ENCODE measurements at regions not wholly inside any gene's neighbourhood (a gene's known extent, or its start where the extent isn't known, plus 50 kb on each side); places are given as distances from the start of the nearest gene placed in this dataset.

DNA sequence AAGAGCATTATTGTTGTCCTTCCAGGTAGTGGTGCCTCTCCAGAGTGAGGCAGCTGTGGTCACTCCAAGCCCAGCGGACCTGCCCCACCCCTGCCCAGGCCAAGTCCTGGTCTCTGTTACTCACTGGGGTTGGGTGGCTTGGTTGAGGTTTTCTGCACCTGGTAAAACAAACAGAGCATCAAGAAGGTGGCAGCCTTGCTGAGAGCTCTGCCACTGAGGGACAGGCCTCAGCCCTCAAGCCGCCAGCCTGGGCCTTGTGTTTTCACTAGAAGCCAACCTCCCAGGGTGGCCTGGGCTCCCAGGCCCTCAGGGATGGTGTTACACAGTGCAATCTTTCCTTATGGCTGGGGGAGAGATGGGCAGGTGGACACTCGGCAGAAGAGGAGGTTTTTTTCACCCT lies 182.7 kb downstream of the BCOR start:
- no peak for DNase-seq (ENCODE audit: low read depth)

DNA sequence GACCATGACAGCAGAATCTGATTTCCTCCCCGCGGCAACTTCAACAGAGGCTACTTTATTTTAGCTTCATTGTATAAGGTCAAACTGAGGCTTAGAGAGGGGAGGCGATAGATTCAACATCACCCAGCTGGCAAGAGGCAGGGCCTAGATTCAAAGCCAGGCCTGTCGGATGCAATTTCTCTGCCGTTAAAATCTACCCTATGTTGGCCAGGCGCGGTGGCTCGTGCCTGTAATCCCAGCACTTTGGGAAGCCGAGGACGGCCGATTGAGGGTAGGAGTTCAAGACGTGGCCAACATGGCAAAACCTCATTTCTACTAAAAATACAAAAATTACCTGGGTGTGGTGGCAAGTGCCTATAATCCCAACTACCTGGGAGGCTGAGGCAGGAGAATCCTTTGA lies 182.2 kb downstream of the BCOR start:
- no peak for DNase-seq (ENCODE audit: low read depth)

DNA sequence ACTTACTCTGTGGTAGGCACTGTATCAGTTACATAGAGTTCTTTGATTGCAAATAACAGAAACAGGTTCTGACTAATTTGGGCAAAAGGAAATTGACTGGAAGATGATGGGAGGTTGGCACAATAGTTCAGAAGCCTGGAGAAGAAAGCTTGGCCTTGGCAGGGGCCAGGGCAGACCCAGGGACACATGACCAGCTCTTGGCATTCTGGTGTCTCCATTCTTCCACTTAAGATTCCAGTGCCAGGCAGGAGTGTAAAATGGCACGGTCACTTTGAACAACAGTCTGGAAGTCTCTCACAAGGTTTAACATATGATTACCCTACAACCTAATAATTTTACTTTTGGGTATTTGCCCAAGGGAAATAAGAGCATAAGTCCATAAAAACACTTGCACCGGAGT lies 175.9 kb downstream of the BCOR start:
- DNase-seq (ENCODE audit: low read depth): no peak

DNA sequence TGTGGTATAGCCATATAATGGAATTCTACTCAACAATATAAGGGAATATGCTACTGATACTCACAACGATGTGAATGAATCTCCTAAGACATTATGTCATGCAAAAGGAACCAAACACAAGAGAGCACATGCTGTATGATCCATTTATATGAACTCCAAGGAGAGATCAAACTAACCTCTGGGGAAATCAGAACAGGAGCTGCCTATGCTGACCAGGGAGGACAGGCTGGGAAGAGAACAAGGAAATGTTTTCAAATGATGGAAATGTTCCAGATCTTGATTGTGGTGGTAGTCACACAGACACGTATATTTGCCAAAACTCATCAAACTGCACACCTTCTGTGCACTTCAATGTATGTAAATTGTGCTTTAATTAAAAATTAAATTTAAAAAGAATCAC lies 175.3 kb downstream of the BCOR start:
- DNase-seq (ENCODE audit: low read depth): no peak

DNA sequence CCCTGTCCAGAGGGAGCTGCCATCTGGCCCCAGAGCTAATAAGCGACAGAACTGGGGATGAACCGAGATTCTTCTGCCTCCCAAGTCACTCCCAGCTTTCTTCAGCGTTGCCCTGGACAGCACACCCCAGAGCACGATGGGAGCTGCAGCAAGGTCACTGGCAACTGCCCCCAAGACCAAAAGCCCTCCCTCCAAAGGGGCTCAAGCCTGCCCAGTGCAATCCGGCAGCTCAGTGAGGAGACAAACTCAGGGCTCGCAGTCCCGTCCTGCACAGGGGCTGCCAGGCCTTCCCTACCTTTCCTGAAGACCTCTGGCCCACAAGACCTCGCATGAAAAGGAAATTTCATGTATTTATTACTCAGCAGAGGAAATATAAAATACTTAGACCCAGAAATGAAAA lies 174.8 kb downstream of the BCOR start:
- no peak for DNase-seq (ENCODE audit: low read depth)

DNA sequence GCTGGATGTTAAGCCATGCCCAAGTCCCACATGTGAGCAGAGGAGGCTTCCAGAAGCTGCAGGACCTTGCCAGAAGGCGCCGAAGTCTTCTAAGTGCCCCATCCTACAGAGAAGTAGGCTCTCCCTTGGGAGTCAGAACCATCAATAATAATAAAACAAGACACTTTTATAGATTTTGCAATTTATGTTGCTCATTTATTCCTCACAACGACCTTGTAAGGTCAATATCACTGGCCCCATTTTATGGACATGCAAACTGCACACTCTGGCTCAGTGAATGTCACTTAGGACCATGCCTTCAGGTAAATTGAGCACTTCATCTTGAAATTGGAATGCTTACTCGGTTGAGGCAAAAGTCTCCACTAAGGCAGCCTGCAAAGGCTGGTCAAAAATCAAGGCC lies 170.4 kb downstream of the BCOR start:
- DNase-seq (ENCODE audit: low read depth): no peak

DNA sequence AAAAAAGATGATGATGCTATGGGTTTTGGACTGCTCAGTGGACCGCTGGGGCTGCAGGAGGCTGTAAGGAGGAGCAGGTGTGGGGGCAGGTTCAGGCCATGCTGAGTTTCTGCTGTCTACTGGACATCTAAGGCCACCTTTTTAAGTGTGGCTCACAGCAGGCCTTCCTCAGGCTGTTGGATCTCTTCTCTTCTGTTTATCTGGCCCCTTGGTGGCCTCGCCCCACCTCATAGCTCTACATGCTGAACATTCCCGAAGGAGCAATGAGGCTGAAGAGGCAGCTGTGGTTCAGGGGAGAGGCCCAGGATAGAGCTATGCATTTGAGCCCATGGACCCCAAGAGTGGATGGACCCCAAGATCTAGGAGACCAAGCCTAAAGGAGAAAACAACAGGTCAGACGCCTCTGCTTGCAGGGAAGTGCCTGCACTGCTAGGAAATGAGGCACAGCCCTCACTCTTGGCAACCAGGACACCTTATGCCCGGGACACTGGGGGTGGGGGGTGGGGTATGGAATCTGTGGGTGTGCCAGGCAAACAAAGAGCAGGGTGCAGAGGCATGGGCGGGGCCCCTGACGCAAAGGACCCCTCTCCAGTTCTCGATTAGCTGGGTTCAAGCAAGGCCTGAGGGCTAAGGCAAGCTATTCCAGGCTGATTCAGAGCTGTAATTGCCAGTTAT lies 168.9 kb downstream of the BCOR start:
- no peak for DNase-seq (ENCODE audit: low read depth)

DNA sequence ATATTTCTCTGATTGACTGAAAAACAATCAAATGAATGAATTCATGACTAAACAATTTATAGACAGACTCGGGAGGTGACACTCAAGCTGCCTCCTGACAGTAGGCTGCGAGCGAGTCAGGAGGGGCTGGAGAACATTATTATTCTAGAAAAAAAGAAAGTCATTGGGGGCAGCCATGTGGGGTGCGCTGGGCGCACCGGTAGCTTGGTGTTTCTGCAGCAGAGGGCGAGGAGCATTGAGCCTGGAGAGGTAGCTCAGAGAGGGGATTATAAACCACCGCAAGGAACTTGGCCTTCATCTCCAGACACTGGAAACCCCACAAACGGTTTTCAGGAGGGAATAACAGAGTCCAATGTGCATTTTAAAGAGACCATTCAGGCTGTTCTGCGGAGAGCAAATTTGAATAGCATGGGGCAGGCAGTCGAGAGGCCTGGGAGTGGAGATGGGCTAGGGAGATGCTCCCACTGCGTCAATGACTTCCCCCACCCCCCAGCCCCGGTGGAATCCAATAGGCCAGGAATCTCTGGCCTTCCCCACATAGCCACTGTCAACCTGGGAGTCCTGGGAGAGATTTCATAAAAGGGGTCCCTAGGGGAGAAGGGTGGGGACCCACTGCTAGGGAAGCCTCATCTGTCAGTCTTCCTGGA lies 168.3 kb downstream of the BCOR start:
- no peak for DNase-seq (ENCODE audit: low read depth)

DNA sequence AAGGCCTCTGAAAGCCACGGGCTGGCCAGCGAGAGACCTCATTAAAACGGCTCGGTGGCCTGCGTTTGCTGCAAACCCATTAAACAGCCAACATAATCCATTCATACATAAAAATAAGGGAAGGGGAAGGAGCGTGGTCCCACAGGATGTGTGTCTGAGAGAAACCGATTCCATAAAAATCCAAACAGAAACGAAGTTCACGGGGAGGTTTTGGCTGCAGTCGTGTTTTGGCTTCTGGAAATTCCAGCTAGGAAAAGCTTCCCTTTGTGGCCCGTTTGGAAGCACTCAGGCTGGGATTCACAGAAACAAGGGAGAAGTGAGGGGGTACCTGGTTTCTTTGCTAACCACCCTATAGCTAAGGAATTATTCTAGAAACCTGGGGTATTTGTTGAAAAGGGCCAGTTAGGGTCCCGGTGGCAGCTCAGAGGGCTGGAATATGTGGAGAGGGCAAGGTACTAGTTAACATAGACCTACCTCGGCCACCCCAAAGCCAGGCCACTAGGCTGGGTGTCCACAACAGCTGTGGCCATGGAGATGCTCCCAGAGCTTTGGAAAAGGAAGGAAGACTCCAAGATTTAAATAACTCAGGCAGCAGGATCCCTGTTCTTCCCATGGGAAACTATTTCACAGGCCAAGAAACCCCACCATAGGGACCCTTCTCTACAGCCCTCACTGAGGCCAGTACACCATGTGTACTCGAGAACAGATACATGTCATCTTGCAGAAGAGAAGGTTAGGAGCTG lies 166.8 kb downstream of the BCOR start:
- no peak for DNase-seq (ENCODE audit: low read depth)

DNA sequence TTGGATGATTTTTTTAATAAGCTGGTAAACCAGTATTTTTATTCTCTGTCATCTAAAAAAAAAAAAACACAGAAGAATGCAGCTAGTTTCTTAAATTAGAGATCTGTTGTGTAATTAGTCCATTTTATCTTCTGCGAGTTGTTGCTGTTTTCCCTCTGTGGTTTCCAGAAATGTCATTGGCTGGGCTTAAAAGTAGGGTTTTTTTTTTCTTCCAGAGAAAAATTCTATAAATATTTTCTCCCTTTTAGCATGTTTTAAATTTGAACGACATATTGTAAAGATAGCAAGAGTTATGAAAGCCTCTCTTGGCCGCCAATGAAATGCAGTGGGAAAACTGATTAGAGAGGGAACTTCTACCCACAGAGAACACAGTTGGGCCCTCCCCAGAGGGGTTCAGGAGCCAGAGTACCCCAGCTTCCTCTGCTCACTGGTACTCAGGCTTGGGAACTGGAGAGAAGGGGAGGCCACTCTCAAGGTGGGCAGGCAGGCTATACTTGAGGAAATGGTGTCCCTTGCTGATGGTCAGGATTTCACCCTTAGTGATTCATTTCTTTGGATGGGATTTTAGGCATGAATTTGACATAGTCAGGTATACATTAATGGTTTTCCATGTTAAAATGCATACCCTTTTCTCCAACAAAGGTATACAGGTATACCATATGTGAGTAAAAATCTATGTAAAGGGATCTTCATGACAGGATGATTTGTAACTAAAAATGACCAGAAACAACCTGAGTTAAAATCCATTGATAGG lies 166.1 kb downstream of the BCOR start:
- DNase-seq (ENCODE audit: low read depth): no peak

DNA sequence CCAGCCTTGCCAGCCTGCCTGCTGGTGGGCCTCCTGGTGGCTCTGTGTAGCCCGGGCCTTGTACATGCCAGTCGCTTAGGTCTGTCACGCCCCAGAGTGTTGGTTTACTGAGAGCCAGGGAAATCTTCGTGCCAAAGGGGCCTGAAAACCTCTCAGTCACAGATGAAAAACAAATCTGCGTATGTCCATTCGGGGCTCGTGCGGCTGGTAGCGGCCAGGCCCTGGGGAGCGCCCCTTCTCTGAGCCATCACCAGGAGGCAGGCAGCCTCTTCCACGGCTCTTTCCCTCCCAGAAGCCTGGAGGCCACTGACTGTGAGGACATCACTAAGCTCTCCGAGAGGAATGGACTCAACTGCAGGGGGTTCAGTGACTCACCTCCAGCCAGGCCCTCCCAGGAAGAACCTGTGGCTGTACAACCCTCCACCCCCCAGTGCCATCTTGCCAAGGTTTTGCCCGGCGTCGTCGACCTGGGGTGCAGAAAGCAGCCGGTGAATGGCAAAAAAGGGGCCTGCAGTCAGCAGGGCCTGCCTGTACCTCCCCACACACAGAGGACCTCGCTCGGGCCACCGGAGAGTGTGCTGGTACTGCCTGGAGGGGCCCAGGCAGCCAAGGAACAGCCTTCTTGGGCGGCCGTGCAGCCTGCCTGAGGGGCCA lies 162.2 kb downstream of the BCOR start:
- no peak for DNase-seq (ENCODE audit: low read depth)

DNA sequence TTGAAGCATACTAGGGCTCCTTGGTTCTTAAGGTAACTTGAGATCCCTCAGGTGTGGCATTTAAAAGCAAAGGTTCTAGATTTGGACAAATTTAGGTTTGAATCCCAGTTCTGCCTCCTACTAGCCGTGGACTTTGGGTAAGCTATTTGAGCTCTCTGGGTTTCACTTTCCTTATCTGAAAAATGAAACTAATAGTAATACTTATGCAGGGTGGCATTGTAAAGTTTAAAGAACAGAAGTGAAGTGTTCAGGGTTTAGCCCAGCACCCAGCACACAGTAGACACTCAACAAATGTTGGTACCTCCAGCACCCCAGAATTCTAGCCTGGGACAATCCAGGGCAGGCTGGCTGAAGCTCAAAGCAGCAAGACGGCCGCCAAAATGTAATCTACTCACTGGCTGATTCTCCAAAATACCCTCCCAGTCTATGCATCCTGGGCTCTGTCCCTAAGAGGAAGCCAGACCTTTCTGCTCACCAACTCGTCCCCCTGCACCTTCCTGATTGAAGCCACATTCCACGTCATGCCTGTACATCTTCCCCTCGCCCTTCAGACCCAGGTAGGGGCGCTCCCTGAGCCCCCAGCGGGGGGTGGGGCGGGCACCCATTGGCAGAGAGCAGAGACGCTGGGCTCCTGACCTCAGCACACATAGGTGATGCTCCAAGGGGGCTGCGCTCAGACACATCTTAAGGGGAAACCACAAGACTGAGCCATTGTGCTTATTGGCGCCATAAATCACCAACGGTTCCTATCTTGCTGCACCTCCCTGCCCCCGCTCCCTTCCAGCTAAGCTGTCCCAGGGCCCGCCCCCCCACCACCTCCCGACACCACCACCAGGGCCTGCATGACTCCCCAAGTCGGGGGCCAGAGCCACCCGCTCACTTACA lies 160.6 kb downstream of the BCOR start:
- no peak for DNase-seq (ENCODE audit: low read depth)

DNA sequence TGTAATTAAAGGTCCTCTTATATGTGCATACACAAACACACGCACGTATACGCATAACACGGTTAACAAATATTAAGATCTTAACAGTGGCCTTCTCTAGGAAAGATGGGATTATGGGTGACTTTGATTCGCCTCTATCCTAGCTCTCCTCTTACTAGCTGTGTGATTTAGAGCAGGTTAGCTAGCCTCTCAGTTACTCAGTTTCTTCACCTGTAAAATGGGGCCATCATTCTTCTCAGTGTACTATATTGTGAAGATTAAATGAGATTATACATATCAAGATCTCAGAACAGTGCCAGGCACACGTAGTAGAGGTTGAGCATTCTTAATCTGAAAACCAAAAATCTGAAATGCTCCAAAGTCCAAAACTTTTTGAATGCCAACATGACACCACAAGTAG lies 159.3 kb downstream of the BCOR start:
- DNase-seq (ENCODE audit: low read depth): no peak

DNA sequence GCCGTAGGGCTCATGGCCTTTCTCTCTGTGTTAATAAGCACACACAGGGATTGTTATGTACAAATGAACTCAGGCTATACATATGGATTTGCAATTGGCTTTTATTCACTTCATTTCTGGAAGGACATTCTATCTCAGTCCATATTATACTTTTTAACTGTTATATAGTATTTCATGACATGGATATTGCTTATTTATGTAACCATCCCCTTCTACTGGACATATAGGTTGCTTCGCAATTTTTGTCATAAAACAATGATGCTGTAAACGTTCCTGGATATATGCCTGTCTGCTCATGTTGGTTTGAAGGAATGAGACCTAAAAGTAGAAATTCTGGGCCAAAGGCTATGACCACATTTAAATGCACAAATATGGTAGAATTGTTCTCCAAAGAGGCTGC lies 158.1 kb downstream of the BCOR start:
- no peak for DNase-seq (ENCODE audit: low read depth)

DNA sequence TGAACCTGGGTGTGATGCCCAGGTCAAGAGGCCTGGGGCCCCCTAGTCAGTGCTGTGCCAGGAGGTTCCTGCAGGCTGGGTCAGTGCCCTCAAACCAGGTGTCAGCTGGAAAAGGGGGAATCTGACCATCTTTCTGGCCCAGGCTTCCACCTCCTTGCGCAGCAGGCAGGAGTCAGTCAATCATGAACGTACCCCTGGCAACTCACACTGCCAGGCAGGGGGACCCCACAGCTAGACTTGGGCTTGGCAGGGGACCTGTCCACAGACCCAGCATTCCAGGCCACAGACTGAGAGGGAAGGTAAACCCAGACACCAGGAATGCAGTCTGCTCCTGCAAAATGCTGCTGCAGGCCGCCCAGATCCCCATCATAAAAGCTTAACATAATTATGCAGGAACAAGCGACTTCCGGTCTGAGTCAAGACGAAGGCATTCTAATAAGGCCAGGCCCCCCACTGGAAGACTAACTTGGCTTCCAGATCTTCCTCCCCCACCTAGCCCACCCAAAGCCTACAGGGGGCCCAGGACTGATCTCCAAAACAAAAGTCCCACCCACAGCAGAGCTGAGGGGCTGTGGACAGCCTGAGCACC lies 156.3 kb downstream of the BCOR start:
- DNase-seq (ENCODE audit: low read depth): no peak

DNA sequence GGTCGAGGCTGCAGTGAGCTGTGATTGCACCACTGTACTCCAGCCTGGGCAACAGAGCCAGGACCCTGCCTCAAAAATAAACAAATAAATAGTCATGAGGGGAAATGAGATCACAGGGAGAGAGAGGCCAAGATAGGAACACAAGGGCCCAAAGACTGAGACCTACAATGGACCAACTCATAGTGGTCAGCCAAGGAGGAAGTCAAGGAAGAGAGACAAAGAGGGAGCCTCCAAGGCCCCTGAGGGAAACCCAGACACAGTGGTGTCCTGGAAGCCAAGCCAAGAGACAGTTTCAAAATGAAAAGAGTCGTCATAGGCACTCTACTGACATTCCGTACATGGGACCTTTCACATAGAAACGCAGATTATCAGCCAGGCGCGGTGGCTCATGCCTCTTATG lies 153.3 kb downstream of the BCOR start:
- no peak for DNase-seq (ENCODE audit: low read depth)

DNA sequence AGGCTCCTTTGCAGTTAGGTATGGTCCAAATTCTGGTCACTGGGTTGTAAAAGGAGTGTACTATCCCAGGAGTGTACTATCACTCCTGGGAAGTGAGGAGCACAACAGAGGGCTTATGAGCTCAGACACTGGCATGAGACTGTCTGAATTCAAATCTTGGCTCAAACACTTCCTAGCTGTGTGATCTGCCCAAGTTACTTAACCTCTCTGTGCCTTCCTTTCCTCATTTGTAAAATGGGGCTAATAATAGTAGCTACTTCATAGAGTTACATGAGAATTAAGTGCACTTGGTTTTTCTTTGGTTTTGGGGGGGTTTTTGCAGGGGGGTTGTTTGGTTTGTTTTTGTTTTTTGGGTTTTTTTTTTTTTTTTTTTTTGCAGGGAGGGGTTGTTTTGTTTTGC lies 152.0 kb downstream of the BCOR start:
- DNase-seq (ENCODE audit: low read depth): no peak

DNA sequence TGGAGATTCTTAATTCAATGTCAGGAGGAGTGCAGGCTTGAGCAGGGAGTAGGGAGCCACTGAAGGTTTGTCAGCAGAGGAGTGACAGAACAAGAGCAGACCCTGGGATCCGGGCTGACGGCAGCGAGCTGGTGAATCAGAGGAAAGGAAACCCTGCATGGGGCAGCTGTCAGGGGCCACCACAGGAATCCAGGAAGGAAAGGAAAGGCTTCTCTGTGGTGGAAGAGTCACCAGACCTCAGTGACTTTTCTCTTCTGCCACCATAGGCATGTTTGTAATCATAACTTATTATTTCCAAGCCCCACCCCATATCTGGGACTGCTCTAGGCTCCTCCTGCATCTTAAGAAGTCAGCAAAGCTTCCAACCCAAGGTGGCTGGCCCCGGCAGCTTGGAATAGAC lies 150.9 kb downstream of the BCOR start:
- no peak for DNase-seq (ENCODE audit: low read depth)

DNA sequence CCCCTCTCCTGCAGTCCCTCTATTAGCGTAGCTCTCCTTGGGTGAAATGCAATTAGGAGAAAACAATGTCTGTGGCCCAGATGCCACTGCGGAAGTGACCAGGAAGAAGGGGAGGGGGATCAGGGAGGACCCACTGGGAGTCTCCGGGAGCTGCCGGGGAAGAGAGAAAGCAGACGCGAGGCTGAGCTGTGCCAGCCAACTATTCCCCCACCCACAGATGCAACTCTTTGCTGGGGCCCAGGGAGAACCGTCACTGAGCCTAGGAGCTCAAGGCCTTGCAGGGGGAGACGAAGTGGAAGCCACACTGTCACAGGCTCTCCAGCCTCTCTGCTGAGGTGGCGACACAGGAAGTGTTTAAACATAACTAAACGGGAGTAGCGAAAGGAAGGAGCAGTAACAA lies 149.2 kb downstream of the BCOR start:
- no peak for DNase-seq (ENCODE audit: low read depth)

DNA sequence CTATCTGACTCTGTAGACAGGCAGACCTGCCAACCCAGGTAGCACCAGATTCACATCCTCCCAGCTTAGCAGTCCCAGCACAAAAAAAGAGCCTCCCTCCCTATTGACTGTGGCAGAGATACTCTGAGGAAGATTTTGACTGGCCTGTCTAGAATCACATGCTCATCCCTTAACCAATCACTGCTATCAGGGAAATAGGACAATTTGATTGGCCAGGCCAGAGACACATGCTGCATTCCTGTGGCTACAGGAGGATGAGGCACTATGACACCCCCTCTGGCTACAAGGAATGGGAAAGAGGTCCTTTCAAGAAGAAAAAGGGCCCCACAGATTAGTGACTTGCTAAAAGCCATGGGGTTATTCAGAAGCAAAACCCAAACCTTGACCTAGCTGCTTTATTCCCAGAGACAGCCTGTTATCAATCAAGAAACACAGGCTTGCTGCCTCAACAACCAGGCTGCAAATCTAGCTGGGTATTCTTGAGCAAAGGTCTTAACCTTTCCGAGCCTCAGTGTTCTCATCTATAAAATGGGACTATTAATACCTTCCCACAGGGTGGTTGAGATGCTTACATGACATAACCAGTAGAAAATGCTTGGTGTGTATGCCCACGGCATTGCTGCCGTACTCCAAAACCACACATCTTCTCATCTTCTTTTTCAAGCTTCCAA lies 147.6 kb downstream of the BCOR start:
- DNase-seq (ENCODE audit: low read depth): no peak

All from T follicular helper cell (primary cell).